ENCODE measurements at regions not wholly inside any gene's neighbourhood (a gene's known extent, or its start where the extent isn't known, plus 50 kb on each side); places are given as distances from the start of the nearest gene placed in this dataset.

DNA sequence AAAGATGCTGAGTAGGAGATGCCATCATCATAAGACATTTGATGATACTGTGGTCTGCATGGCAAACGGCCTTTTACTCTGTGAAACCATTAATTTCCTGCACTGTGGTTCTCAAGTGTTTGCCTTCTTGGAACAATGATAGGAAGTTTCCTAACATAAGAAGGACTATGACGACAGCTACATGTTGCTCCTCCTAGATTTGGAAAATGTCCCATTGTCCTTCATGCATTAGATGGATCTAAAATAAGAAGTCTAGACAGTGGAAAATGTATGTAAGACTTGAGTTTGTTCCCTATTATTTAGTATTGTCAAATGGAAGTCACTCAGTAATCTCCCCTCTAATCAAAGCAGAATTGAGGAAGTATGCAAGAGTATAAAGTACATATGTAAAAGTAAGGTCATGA, 98.5 kb upstream of the TMEM170B start:
- H3K27ac Mint-ChIP-seq: peak overlapping the region; percentile 72
- peaks cover 47% of the 10 kb centered on the region for H3K4me1 Mint-ChIP-seq (ENCODE audit: low read depth)
- no peak overlapping the region for H3K4me3 Mint-ChIP-seq
- H3K36me3 Mint-ChIP-seq (ENCODE audit: low read depth): no peaks in the 10 kb centered on the region
- peaks cover 4% of the 10 kb centered on the region for H3K9me3 Mint-ChIP-seq
- no peaks in the 10 kb centered on the region for H3K27me3 Mint-ChIP-seq

DNA sequence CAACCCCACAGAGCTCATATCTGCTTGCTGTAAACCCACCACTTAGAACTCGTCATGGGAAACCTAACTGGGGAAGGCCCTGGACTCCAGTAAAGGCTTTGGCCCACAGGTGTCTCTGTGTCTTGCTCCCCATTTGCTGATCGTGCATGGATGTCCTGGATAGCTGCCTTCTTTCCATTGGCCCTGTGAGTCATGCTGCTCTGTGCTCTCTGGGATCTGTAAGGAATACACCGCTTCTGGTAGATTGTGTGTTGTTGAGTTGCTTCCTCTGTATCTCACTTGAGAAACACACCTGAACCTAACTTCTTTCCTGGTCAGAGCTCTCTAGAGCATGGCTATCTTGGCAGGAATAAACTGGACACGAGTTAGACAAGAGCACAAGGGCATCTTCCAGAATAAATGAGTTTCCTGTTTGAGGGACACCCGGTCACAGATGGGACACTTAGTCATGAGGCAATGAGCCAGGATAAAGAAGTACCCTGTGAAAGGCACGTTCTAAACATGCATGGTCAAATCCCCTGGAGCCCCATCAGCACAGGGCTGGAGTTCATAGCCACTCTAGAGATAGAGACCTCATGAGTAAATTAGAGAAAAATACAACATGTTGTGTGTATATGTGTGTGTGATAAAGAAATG, 99.6 kb upstream of the TMEM170B start:
- no peak overlapping the region for H3K4me3 Mint-ChIP-seq
- peak overlapping the region; percentile 33 for H3K27ac Mint-ChIP-seq
- H3K4me1 Mint-ChIP-seq (ENCODE audit: low read depth): peaks cover 49% of the 10 kb centered on the region
- no peaks in the 10 kb centered on the region for H3K27me3 Mint-ChIP-seq
- peaks cover under 1% of the 10 kb centered on the region for H3K9me3 Mint-ChIP-seq
- H3K36me3 Mint-ChIP-seq (ENCODE audit: low read depth): no peaks in the 10 kb centered on the region

DNA sequence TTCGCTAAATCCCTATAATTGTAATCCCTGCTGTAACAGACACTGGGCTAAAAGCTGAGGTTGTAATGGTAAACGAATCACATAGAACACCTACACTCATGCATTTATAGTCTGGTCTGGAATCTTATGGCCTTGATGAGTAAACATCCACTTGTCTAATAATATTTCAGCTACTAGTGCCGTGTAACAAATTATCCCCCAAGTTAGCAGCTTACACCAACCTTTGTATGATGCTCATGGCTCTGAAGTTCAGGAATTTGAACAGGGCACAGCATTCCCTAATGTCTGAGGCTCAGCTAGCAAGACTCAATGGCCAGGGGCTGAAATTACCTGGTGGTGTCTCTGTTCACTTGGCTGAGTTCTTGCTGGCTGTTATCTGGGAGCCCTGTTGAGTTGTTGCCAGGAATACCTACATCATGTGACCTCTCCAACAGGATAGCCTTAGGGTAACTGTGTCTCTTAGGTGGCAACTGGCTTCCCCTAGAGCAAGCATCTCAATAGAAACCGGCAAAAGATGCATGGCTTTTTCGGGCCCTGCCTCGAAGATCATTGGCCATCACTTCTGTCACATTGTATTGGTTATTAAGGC, 100.9 kb upstream of the TMEM170B start:
- H3K9me3 Mint-ChIP-seq: no peaks in the 10 kb centered on the region
- no peak overlapping the region for H3K27ac Mint-ChIP-seq

DNA sequence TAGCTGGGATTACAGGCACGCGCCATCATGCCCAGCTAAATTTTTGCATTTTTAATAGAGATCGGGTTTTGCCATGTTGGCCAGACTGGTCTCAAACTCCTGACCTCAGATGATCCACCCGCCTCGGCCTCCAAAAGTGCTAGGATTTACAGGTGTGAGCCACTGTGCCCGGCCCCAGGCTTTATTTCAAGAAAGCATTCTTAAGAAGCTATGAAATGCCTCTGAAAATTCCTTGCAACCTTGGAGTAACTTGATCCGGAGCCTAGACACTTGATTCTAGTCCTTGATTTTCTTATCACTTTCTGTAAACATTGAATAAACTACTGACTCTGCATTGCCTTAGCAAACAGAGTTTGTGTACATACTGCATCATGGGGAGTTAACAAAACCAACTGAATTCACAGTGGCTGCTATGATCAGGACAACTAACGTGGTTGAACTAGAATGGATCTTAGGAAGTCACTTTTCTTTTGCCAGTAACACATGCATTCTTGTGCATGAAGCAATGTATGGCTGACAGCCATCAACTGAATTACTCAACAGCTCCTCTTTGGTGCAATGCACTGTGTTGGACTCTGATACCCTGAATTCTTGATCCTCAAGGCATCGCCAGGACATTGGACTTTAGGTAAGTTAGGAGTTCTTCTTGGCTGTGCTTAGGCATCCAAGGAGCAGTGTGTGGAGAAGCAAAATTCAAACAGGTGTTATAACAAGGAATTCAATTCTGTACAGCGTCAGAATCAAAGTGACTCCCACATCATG, 102.8 kb upstream of the TMEM170B start:
- Mint-ChIP-seq H3K36me3 (ENCODE audit: low read depth) (no peaks in the 10 kb centered on the region), H3K27me3 (no peaks in the 10 kb centered on the region), H3K4me1 (ENCODE audit: low read depth) (peaks cover 51% of the 10 kb centered on the region), H3K9me3 (no peaks in the 10 kb centered on the region), H3K4me3 (no peak overlapping the region), H3K27ac (no peak overlapping the region)

More for the DNA sequence above, 100.9 kb upstream of the TMEM170B start:
- H3K4me3 Mint-ChIP-seq: no peak overlapping the region
- no peaks in the 10 kb centered on the region for H3K36me3 Mint-ChIP-seq (ENCODE audit: low read depth)
- H3K27me3 Mint-ChIP-seq: no peaks in the 10 kb centered on the region
- peaks cover 44% of the 10 kb centered on the region for H3K4me1 Mint-ChIP-seq (ENCODE audit: low read depth)

DNA sequence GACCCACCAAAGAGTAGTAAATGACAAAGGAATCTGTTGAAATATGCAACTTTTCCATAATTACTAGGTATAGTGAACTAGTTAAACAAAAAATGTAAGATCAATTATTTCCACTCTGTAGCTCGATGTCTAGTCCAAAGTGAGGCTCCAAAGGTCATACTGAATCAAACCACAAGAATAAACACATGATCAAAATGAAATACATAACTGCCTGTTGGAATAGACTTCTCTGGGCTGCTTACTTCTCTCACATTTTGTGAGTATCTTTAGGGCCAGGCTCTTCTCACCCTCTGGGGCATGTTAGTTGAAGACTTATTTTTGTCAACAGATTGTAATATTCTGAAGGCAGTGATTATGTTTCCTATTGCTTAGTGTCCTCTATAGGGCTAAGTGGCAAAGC, 103.7 kb upstream of the TMEM170B start:
- peak overlapping the region; percentile 14 for H3K4me3 Mint-ChIP-seq
- H3K4me1 Mint-ChIP-seq (ENCODE audit: low read depth): peaks cover 51% of the 10 kb centered on the region
- no peaks in the 10 kb centered on the region for H3K27me3 Mint-ChIP-seq
- H3K27ac Mint-ChIP-seq: peak overlapping the region; percentile 22
- no peaks in the 10 kb centered on the region for H3K36me3 Mint-ChIP-seq (ENCODE audit: low read depth)
- H3K9me3 Mint-ChIP-seq: no peaks in the 10 kb centered on the region

DNA sequence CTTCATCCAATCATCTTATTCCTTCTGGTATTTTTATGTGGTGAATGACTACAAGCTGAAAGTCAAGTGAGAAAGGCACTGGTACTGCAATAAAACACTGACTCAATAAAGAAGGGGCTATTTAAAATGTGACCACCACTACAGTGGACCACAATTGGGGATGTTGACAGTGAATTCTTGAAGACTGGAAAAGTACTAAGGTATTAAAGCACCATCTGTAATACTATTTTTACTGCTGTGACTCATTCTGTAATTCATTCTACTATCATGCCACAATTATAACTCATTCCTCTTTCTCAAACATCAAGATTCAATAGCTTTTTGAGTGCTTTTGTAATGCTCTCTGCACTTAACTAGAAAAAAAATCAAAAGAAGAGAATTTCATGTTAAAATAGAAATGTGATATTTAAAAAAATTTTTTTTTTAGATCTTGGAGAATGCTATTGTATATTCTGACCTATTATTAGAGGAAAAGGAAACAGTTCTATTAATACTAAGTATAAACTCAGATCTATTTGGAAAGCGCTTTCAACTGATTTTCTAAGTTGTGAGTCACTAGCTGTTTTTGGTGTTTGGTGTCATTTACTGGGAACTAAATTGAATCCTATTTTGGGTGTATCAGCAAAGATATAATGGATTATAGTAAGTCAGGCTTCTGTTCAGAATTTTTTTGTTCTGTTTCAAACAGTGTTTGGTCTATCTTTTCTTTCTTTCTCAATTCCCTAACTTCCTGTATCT, 104.7 kb upstream of the TMEM170B start:
- H3K4me1 Mint-ChIP-seq (ENCODE audit: low read depth): peaks cover 51% of the 10 kb centered on the region
- no peaks in the 10 kb centered on the region for H3K27me3 Mint-ChIP-seq
- H3K4me3 Mint-ChIP-seq: no peak overlapping the region
- H3K27ac Mint-ChIP-seq: peak overlapping the region; percentile 62
- H3K9me3 Mint-ChIP-seq: no peaks in the 10 kb centered on the region
- no peaks in the 10 kb centered on the region for H3K36me3 Mint-ChIP-seq (ENCODE audit: low read depth)

DNA sequence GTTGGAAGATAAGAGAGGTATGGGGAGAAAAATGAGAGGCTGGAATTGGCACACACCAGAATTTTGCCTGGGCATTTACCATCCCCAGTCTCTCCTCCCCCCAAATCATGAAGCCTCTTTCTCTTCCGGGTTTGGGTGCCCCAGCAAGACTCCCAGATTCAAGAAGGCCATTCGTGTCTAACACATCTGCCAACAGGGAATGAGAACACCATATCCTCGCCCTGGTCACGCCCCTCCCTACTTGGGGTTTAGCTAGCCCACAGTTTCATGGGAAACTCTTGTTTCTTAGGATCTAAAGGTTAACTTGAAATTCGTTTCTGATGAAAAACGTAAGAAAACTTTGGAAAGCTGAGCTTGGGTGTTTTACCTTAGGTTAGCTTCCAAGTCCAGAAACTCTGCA, 105.5 kb upstream of the TMEM170B start:
- H3K4me1 Mint-ChIP-seq (ENCODE audit: low read depth): peaks cover 50% of the 10 kb centered on the region
- H3K4me3 Mint-ChIP-seq: no peak overlapping the region
- H3K27me3 Mint-ChIP-seq: no peaks in the 10 kb centered on the region
- H3K9me3 Mint-ChIP-seq: no peaks in the 10 kb centered on the region
- no peak overlapping the region for H3K27ac Mint-ChIP-seq
- H3K36me3 Mint-ChIP-seq (ENCODE audit: low read depth): no peaks in the 10 kb centered on the region

DNA sequence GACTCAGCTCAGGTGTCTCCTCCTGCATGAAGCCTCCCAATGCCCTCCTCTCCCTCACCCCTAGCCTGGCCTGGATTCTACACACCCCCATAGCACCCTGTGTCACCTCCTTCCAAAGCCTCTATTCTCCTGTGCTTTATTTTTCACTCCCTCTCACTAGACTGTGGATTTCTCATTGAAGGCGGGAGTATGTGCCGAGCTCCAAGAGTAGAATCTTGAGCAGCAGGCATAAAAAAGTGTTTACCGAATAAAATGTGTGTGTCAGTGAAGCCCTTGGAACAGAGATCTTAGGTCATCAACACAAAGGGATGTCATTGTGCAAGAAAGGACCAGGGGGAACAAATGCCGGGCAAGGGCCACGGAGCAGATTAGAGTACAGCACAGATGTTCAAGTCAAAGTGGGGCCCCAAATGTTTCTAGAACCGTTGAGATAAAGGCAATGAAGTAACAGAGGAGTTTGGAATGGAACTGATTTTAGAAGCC, 106.1 kb upstream of the TMEM170B start:
- Mint-ChIP-seq H3K27me3 (no peaks in the 10 kb centered on the region), H3K36me3 (ENCODE audit: low read depth) (no peaks in the 10 kb centered on the region), H3K4me1 (ENCODE audit: low read depth) (peaks cover 50% of the 10 kb centered on the region), H3K27ac (peak overlapping the region; percentile 3), H3K9me3 (no peaks in the 10 kb centered on the region), H3K4me3 (no peak overlapping the region)

DNA sequence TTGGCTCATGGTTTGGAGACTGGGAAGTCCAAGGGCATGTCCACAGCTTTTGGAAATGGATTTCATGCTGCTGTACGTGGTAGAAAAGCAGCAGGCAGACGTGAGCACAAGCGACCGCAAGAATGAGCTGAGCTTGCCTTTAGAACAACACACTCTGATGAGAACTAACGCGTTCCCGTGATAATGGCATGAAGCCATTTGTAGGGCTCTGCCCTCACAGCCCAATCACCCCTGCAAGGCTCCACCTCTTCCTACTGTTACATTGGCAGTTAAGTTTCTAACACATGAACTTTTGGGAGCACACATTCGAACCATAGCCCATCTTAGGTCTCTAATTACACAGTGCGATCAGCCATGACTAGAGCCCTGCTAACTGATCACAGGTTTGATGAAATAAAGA, 107.5 kb upstream of the TMEM170B start:
- H3K36me3 Mint-ChIP-seq (ENCODE audit: low read depth): no peaks in the 10 kb centered on the region
- H3K4me1 Mint-ChIP-seq (ENCODE audit: low read depth): peaks cover 50% of the 10 kb centered on the region
- no peaks in the 10 kb centered on the region for H3K9me3 Mint-ChIP-seq
- no peaks in the 10 kb centered on the region for H3K27me3 Mint-ChIP-seq
- H3K27ac Mint-ChIP-seq: no peak overlapping the region
- H3K4me3 Mint-ChIP-seq: no peak overlapping the region

DNA sequence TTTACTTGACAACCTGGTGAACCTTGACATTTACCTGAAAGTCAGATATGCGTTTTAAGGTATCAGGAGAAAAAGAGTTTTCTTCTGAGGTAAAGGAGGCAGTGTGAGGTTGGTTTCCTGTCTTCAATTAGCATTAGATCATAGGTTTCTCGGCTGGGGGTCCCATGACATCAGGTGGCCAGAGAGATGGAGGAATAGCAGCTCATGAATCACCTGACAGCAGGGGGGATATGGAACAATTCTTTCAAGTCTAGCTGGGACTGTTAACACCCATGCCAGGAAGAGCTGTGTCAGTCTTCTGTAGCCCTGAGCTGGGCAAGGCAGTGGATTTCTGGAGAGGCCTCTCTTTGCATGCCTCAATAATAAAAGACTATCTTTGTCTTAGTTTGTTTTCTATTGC, 108.0 kb upstream of the TMEM170B start:
- Mint-ChIP-seq H3K4me3 (peak overlapping the region; percentile 0), H3K36me3 (ENCODE audit: low read depth) (no peaks in the 10 kb centered on the region), H3K4me1 (ENCODE audit: low read depth) (peaks cover 50% of the 10 kb centered on the region), H3K9me3 (no peaks in the 10 kb centered on the region), H3K27ac (no peak overlapping the region), H3K27me3 (no peaks in the 10 kb centered on the region)

DNA sequence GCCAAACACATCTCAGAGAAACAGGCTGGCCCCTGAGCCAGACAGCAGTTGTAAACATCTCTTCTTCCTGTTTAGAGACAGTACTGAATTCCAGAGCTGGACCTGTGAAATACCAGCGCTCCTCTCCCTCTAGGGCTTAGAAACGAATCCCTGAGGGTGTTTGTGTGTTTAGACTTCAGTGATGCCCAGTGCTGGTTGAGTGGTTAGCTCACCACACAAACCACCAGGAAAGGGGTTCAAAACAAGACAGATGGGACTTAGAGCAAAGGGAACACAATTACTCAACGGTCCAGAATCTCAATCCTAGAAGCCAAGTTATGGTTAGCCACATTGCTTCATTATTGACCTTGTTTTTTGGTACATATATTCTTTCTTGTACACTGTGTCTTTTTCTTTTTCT, 108.7 kb upstream of the TMEM170B start:
- H3K4me3 Mint-ChIP-seq: no peak overlapping the region

DNA sequence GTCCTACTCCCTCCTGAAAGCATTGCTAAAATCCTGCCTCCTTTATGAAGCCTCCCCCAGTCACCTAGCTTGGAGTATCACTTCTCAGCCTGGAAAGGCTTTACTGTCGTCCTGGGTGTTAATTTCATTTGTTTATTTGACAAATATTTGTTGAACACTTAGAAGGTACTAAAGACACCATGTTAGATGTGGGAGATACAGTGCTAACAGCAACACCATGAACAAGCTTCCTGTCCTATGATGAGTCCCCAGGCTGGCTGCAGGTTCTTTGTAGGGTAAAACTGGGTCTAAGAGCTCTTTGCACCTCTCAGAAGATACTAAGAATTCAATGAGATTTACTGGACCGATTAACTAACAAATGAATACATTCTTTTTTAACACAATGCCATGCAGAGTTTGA, 109.2 kb upstream of the TMEM170B start:
- Mint-ChIP-seq H3K27ac (no peak overlapping the region), H3K9me3 (no peaks in the 10 kb centered on the region), H3K36me3 (ENCODE audit: low read depth) (no peaks in the 10 kb centered on the region), H3K27me3 (no peaks in the 10 kb centered on the region), H3K4me3 (no peak overlapping the region), H3K4me1 (ENCODE audit: low read depth) (peaks cover 53% of the 10 kb centered on the region)

More for the DNA sequence above, 108.7 kb upstream of the TMEM170B start:
- Mint-ChIP-seq H3K27me3 (no peaks in the 10 kb centered on the region), H3K27ac (no peak overlapping the region), H3K4me1 (ENCODE audit: low read depth) (peaks cover 53% of the 10 kb centered on the region), H3K9me3 (no peaks in the 10 kb centered on the region), H3K36me3 (ENCODE audit: low read depth) (no peaks in the 10 kb centered on the region)

DNA sequence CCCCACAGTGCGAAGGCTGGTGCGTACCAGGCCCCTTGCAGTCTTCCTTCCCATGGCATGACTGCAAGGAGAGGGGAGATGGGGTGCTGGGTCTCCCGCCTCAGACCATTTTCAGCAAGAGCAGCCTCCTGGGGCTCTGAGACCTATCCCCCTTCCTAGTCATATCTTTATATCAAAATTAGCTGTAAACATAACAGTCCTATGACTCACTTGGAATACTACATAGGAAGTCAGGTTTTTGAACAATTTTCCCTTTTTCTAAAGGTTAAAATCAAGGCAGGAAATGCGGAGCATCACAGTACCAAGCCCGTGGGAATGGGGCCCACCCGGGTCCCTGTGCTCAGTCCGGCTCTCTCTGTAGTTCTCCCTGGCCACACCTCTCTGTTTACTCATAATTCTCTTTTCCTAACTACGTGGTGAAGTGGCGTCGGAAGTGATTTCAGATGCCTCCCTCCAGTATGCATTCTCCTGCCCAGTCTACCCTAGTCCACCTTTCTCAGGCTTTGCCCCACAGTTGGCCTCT, 109.8 kb upstream of the TMEM170B start:
- Mint-ChIP-seq H3K27me3 (no peaks in the 10 kb centered on the region), H3K27ac (no peak overlapping the region), H3K4me3 (no peak overlapping the region), H3K36me3 (ENCODE audit: low read depth) (no peaks in the 10 kb centered on the region), H3K4me1 (ENCODE audit: low read depth) (peaks cover 53% of the 10 kb centered on the region), H3K9me3 (no peaks in the 10 kb centered on the region)

DNA sequence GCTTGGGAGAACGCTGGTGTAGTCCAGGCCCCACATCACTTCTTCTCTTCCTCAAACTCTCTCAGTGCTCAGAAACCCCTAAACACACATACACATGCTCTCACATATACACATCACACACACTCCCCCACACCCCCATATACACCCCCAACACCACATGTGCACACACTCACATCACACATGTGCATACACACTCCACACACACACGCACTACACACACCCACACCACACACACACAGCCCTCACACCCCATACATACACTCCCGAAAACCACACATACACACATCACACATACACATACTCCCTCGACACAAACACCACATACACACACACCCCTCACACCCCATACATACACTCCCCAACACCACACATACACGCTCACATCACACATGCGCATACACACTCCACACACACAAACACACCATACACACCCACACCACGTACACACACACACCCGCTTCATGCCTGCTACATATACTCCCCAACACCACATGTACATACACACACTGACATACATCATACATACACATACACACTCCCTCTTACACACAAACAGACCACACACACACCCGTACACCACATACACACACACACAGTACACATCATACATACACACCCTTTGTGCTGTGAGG, 110.3 kb upstream of the TMEM170B start:
- Mint-ChIP-seq H3K4me3 (no peak overlapping the region), H3K9me3 (no peaks in the 10 kb centered on the region), H3K36me3 (ENCODE audit: low read depth) (no peaks in the 10 kb centered on the region), H3K27ac (no peak overlapping the region), H3K27me3 (no peaks in the 10 kb centered on the region), H3K4me1 (ENCODE audit: low read depth) (peaks cover 53% of the 10 kb centered on the region)
